PC-3 (cell line): ENCODE measurements at regions not wholly inside any gene's neighbourhood (a gene's known extent, or its start where the extent isn't known, plus 50 kb on each side); places are given as distances from the start of the nearest gene placed in this dataset.

Experiments
- ATAC-seq: fragments of 200-7000 bp; cut with Tn5 transposase; 2 replicates; pipeline ENCODE4 v1.9.1; 2020; ENCODE audit warnings: mild to moderate bottlenecking, moderate library complexity
- BruUV-seq: library from RNA; stranded (reverse); fragments of 400-500 nt; replicated peaks from 2 replicates; lab custom pipeline; 2021; lab: Mats Ljungman, UMichigan
- CTCF ChIA-PET: fragments of 300-600 bp; sonication (Branson Sonifier 250); formaldehyde crosslinking; loops from one replicate; lab custom pipeline; 2022; ENCODE audit warnings: antibody characterized with exemption; lab: Charles Lee
- POLR2A ChIA-PET: fragments of 300-600 bp; sonication (Branson Sonifier 250); formaldehyde crosslinking; loops from one replicate; lab custom pipeline; 2022; ENCODE audit warnings: antibody characterized with exemption; ENCODE audit not compliant: unreplicated experiment; lab: Charles Lee
- DNase-seq: peaks from one replicate; pipeline ENCODE4 v3.0.0-alpha.2; 2015
- H2AFZ ChIP-seq: fragments of 300-600 bp; sonication (generic); 2 replicates; pipeline ENCODE4 v1.6.0; 2016; ENCODE audit warnings: antibody characterized with exemption, low read length
- H3F3A ChIP-seq: fragments of 300-600 bp; sonication (generic); one replicate; pipeline ENCODE4 v1.6.0; 2017; ENCODE audit warnings: antibody characterized with exemption, low read length, control low read depth, mild to moderate bottlenecking; ENCODE audit not compliant: unreplicated experiment
- H3K27ac ChIP-seq: fragments of 300-600 bp; sonication (generic); 2 replicates; pipeline ENCODE4 v1.5.1; 2016; ENCODE audit warnings: mild to moderate bottlenecking, low read length
- H3K27me3 ChIP-seq: fragments of 300-600 bp; sonication (generic); 2 replicates; pipeline ENCODE4 v1.6.1; 2016; ENCODE audit warnings: low read length, mixed read lengths
- H3K36me3 ChIP-seq: fragments of 300-600 bp; sonication (generic); 2 replicates; pipeline ENCODE4 v1.6.1; 2016; ENCODE audit warnings: low read depth, mixed run types, low read length, mixed read lengths
- H3K4me1 ChIP-seq: fragments of 300-600 bp; sonication (generic); 2 replicates; pipeline ENCODE4 v1.5.1; 2016; ENCODE audit warnings: low read length; ENCODE audit not compliant: insufficient read depth
- H3K4me2 ChIP-seq: fragments of 300-600 bp; sonication (generic); 2 replicates; pipeline ENCODE4 v1.6.0; 2016; ENCODE audit warnings: low read length
- H3K4me3 ChIP-seq: fragments of 300-600 bp; sonication (generic); 2 replicates; pipeline ENCODE4 v1.5.1; 2016; ENCODE audit warnings: mild to moderate bottlenecking, low read length, mixed read lengths
- H3K79me2 ChIP-seq: fragments of 300-600 bp; sonication (generic); 2 replicates; pipeline ENCODE4 v1.6.1; 2017; ENCODE audit warnings: low read length, mixed read lengths
- H3K9ac ChIP-seq: fragments of 300-600 bp; sonication (generic); 2 replicates; pipeline ENCODE4 v1.6.0; 2016; ENCODE audit warnings: mild to moderate bottlenecking, low read length
- H3K9me2 ChIP-seq: fragments of 300-600 bp; sonication (generic); replicated peaks from 2 replicates; pipeline ENCODE4 v1.6.1; 2016; ENCODE audit warnings: mixed run types, low read length, mixed read lengths
- H3K9me3 ChIP-seq: fragments of 300-600 bp; sonication (generic); 2 replicates; pipeline ENCODE4 v1.6.1; 2016; ENCODE audit warnings: low read length, mixed read lengths
- H4K20me1 ChIP-seq: fragments of 300-600 bp; sonication (generic); 2 replicates; pipeline ENCODE4 v1.6.1; 2016; ENCODE audit warnings: low read length, mixed read lengths
- CTCF ChIP-seq: fragments of 300-600 bp; sonication (generic); conservative IDR thresholded peaks from 2 replicates; pipeline ENCODE4 v1.5.1; 2017; ENCODE audit warnings: antibody characterized with exemption, low read depth, mild to moderate bottlenecking, low read length
- EZH2 ChIP-seq: fragments of 300-600 bp; sonication (generic); IDR thresholded peaks from one replicate; pipeline ENCODE4 v1.6.1; 2017; ENCODE audit warnings: antibody characterized with exemption, mild to moderate bottlenecking, low read length; ENCODE audit not compliant: unreplicated experiment
- EZH2phosphoT487 ChIP-seq: fragments of 300-600 bp; sonication (generic); IDR thresholded peaks from 2 replicates; pipeline ENCODE4 v1.6.1; 2018; ENCODE audit warnings: mild to moderate bottlenecking, antibody characterized with exemption, low read length, borderline replicate concordance
- intact Hi-C: fragments of 100-400 bp; cut with micrococcal nuclease; formaldehyde crosslinking; loops from 2 replicates; pipeline ENCODE4 v1.9.0; 2023

GRCh38 chr4:180436361-180436760 lies 1806.8 kb upstream of the TENM3 start:
- no peaks in the 10 kb centered on the region for H3F3A ChIP-seq
- no peak overlapping the region for H3K4me3 ChIP-seq
- intact Hi-C loops: no loop called here
- peaks cover 49% of the 10 kb centered on the region for H3K27me3 ChIP-seq
- CTCF ChIA-PET: no interaction called here
- no peaks in the 10 kb centered on the region for H3K4me1 ChIP-seq
- no peaks in the 10 kb centered on the region for H3K79me2 ChIP-seq
- BruUV-seq: no TSS peak
- ATAC-seq (no peak), DNase-seq (no peak)
- H3K9ac ChIP-seq: no peak overlapping the region
- no peak overlapping the region for H3K27ac ChIP-seq
- POLR2A ChIA-PET: no interaction called here
- H2AFZ ChIP-seq: no peak overlapping the region
- H3K4me2 ChIP-seq: no peak overlapping the region
- H4K20me1 ChIP-seq: no peaks in the 10 kb centered on the region
- no peaks in the 10 kb centered on the region for H3K9me3 ChIP-seq
- TF ChIP-seq EZH2phosphoT487: no peak
- no peak for TF ChIP-seq EZH2
- no peak for TF ChIP-seq CTCF
- H3K9me2 ChIP-seq: no peaks in the 10 kb centered on the region
- H3K36me3 ChIP-seq: no peaks in the 10 kb centered on the region

DNA sequence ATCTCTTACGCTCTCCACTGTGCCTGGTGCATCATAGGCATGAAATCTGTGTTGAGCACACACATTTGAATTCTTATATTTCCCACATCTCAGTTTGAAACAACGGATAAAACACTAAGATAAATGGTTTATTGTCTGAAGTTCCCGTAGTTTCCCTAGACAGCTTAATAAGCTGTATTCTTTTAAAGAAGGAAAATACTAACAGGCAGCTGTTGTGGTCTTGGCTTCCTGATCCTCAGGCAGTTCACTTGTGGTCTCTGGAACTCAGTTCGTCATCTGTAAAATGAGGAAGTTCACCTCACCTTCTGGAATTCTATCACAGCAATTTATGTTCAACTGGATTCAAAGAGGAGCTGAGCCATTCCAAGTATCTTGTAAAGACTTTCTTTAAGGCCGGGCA lies 1805.6 kb upstream of the TENM3 start:
- Histone ChIP-seq H3K4me2 (no peak overlapping the region), H3K27ac (no peak overlapping the region), H3K4me3 (no peak overlapping the region), H3F3A (no peaks in the 10 kb centered on the region), H3K79me2 (no peaks in the 10 kb centered on the region), H3K36me3 (no peaks in the 10 kb centered on the region), H3K27me3 (peaks cover 36% of the 10 kb centered on the region), H4K20me1 (no peaks in the 10 kb centered on the region), H3K9ac (no peak overlapping the region), H3K9me3 (no peaks in the 10 kb centered on the region), H3K9me2 (no peaks in the 10 kb centered on the region), H2AFZ (no peak overlapping the region), H3K4me1 (no peaks in the 10 kb centered on the region)
- POLR2A ChIA-PET: no interaction called here
- no peak for DNase-seq
- CTCF ChIA-PET: no interaction called here
- TF ChIP-seq EZH2phosphoT487 (no peak), CTCF (no peak), EZH2 (no peak)
- intact Hi-C loops: no loop called here
- no TSS peak for BruUV-seq
- no peak for ATAC-seq

DNA sequence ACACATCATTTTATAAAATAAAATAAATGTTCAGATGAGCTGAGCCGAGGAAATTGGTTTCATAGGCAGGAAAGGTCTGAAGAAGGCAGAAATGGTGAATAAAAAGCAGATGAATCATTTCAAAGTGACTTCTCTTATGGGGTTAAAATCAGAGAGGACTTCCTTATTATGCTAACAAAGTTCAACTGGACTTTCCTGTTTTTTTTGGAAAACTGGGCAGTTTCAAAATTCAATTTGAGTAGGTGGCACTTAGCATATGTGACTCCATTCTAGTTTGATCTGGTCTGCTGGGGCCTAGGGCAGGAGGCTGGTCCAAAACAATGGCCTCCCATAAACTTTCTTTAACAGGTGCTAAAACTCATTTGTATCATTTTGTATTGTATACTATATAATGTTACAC lies 1794.9 kb upstream of the TENM3 start:
- no peaks in the 10 kb centered on the region for H3K27me3 ChIP-seq
- H3K4me3 ChIP-seq: no peak overlapping the region
- DNase-seq (no peak), ATAC-seq (no peak)
- no peaks in the 10 kb centered on the region for H3K36me3 ChIP-seq
- H3K79me2 ChIP-seq: no peaks in the 10 kb centered on the region
- CTCF ChIA-PET: no interaction called here
- H3K4me2 ChIP-seq: no peak overlapping the region
- H3K9me2 ChIP-seq: no peaks in the 10 kb centered on the region
- no peak overlapping the region for H3K27ac ChIP-seq
- no peaks in the 10 kb centered on the region for H3K4me1 ChIP-seq
- intact Hi-C loops: no loop called here
- no peaks in the 10 kb centered on the region for H4K20me1 ChIP-seq
- BruUV-seq: no TSS peak
- H2AFZ ChIP-seq: no peak overlapping the region
- TF ChIP-seq EZH2phosphoT487 (no peak), EZH2 (no peak), CTCF (no peak)
- no peak overlapping the region for H3K9ac ChIP-seq
- no peaks in the 10 kb centered on the region for H3K9me3 ChIP-seq
- POLR2A ChIA-PET: no interaction called here
- H3F3A ChIP-seq: no peaks in the 10 kb centered on the region
